DMS 273 (cell line): ENCODE measurements at regions not wholly inside any gene's neighbourhood (a gene's known extent, or its start where the extent isn't known, plus 50 kb on each side); places are given as distances from the start of the nearest gene placed in this dataset.

ENCODE experiments used
- DNase-seq: peaks from one replicate; lab custom pipeline; 2025; ENCODE audit not compliant: unreplicated experiment; lab: John Stamatoyannopoulos, UW

- DNase-seq, result no peak
Measured at GRCh38 chr6:98514796-98515195, 319.6 kb upstream of the POU3F2 start.

DNA sequence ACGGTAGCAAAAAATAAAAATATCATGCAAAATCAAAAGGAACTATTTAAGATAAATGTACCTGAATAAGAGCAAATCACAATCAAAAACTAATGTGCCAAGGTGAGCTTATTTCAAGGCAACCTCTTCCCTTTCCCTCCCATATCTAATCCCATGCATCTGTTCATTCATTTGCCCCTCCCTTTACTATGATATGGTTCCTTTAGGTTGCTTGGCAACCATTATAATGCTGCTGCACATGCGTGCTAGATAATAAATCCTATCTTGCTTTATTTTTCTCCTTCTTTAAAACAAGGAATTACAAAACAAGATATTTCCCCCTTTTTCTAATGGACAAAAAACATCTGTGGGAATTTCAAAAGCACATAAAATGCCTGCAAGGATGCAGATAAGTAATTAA is 318.2 kb upstream of the POU3F2 start:
- no peak for DNase-seq

DNA sequence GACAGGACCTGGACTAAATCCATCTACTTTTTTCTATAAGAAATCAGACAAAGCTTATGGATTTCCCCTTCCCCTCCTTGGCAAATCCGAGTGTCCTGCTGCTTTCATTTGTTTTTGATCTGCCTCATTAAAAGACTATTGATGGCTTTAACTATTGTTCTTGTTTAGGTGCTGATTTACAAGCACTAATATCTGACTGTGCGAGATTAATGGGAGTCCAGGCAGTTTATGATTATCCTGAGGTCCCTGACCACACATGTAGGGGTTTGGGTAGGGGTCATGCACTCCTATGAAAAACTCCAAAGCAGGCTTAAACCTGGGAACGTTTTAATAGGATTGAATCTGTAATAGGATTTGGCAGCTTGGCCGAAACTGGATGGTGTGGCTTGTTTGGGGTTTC is 317.5 kb upstream of the POU3F2 start:
- no peak for DNase-seq

DNA sequence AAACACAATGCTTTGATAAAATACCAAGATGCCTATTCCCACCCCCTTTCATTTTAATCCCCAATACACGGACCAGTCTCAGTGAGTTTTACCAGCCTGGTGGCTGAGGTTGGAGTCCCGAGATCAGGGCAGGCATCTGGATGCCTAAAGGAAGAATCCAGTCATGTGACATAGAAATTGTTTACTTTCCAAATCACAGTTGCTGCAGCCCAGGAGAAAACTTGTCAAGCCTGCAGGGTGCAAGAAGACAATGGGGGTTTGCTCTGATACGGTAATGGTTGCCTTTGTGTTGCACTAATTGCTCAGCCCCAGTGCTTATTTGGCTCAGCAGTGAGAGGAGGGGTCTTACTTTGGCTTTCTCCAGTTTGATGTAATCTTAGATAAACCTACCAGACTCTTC is 308.5 kb upstream of the POU3F2 start:
- DNase-seq, result no peak

- DNase-seq, result no peak
Measured at GRCh38 chr6:98526465-98526864, 307.9 kb upstream of the POU3F2 start.

DNA sequence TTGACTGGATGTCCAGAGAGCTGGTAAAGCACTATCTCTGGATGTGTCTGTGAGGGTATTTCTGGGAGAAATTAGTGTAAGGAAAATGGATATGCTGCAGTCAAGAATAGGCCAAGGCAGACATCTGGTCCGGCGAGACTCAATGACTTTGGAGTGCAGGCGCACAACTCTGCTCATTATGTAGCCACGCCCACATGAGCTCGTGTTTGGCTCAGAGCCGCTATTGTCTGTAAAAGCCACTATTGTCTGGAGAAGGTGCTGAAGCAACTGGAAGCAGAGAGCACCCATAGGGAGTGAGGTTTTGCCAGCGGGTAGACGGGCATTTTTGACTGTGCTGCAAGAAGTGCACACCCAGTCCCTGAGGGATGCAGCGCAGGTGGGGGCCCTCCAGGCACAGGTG is 305.0 kb upstream of the POU3F2 start:
- no peak for DNase-seq

DNA sequence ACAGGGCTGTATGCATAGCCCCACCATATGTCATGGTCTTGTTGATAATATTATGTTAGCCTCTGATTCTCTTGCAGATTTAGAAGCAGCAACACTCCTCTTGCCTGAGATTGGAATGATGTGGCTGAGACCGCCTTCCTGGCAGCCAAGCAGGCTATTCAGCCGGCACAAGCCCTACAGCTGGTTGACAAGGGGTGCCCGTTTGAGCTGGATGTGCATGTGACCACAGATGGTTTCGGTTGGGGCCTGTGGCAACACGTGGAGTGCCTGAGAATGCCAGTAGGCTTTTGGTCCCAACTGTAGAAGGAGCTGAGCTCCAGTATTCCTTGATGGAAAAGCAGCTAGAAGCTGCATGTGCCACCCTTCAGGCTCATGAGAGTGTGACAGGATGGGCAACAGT is 303.6 kb upstream of the POU3F2 start:
- DNase-seq, result no peak

- DNase-seq, result no peak
Measured at GRCh38 chr6:98532004-98532403, 302.4 kb upstream of the POU3F2 start.

DNA sequence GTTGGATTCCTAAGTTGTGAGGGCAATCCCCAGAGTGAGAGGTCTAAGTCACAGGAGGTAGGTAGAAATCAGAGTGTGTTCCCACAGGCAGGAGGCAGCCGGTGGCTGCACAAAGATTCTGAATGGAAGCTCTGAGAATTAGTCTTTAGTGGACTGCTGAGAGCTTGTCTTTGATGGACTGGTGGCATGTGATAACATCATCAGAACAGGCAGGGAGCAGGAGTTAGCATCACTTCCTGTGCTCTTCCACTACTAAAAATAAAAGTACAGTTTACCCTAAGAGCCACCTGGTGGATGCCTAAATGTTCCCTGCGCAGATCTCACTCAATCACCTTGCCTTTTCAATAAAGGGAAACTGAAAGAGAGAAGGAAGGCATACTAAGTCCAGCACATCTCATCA is 294.6 kb upstream of the POU3F2 start:
- no peak for DNase-seq

DNA sequence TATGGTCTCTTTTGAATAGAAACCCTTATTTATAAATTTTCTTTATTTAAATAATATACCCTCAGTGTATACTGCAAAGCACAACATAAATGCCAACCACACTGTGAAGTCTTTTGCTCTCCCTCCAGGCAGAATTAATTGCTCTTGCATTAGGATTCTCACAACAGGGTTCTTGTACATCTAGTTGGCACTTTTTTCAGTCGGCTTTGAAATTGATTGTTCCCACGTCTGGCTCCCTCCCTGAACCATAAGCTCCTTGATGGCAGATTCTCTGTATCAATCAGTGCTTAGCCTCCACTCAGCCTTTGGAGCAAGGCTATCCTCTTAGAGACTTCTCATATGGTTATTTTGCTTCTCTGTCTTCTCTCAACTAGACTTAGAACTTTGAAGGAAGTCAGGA is 288.0 kb upstream of the POU3F2 start:
- DNase-seq, result no peak

- DNase-seq, result no peak
Measured at GRCh38 chr6:98547151-98547550, 287.2 kb upstream of the POU3F2 start.

GRCh38 chr6:98547634-98548033 is 286.7 kb upstream of the POU3F2 start:
- no peak for DNase-seq

DNA sequence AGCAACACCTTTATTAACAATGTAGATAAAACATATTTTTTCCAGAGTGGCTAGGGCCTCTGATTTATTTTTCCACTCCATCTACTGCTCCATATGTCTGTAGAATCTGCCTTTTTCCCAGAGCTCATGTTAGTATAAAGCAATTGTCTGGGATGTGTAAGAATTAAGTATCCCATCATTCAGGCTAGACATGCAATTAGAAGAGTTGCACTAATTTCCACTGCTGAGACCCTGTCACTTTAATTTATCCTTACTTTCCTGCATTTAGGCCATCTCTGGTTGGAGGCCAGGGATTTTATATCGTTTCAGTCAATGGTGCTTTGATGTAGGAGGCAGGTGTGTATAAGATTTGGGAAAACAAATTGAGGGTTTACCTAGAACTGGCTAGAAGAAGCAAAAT is 286.1 kb upstream of the POU3F2 start:
- DNase-seq, result no peak

DNA sequence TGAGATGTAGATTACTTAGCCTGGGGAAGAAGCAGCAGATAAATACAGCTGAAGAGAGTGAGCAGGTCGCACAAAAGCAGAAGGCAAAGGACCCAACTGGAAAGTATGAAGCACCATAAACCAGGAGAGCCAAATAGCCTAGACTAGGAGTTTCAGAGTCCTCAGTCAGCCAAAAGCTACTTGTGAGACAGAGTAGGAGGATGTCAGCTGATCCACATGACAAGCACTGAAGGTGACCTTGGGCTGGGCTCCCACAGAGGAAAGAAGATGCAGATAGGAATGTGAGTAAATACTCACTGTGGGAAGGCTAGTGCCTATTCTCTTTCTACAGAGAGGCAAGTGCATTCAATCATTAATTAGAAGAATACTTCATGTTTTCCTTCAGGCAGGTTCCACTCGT is 274.0 kb upstream of the POU3F2 start:
- DNase-seq, result no peak

GRCh38 chr6:98560841-98561240 is 273.5 kb upstream of the POU3F2 start:
- no peak for DNase-seq

GRCh38 chr6:98566126-98566525 is 268.2 kb upstream of the POU3F2 start:
- no peak for DNase-seq

- no peak for DNase-seq
Measured at GRCh38 chr6:98572579-98572978, 261.8 kb upstream of the POU3F2 start.

GRCh38 chr6:98574984-98575383 is 259.4 kb upstream of the POU3F2 start:
- no peak for DNase-seq

- DNase-seq, result no peak
Measured at GRCh38 chr6:98576791-98577190, 257.6 kb upstream of the POU3F2 start.

GRCh38 chr6:98578016-98578415 is 256.4 kb upstream of the POU3F2 start:
- no peak for DNase-seq

DNA sequence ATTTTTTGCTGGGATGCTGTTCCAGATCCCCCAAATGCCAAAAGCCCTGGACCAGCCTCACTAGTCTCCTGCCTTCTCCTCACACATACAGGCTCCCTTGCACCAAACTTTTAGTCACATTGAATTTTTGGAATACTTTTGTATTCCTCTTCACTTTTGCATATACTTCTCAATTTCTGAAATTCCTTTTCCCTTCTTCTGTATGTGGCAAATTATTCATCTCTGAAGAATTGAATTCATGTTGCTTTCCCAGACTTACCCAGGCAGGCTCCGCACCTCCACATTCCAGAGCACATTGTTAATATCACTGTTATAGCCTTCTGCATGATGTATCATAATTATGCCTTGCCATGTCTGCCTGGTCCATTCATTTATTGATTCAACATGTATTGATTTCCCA is 255.3 kb upstream of the POU3F2 start:
- no peak for DNase-seq

- no peak for DNase-seq
Measured at GRCh38 chr6:98579941-98580340, 254.4 kb upstream of the POU3F2 start.

DNA sequence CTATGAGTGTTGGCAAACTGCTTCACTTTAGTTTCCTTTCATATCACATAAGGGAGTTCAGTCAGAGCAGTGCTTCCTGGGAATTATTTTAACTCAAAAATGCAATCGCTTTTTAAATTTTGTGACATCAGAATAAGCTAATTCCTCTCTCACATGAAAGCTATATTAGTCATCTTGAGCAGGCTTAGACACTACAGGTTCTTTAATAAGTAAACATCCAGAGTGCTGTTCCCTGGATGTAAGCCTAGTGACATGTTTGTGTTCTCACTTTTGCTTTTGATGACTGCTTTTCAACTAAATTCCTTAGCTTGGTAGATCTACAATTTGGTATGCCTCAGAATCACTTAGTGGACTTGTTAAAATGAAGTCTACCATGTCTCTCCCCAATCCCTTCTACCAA is 252.7 kb upstream of the POU3F2 start:
- DNase-seq, result no peak

- DNase-seq, result no peak
Measured at GRCh38 chr6:98583506-98583905, 250.9 kb upstream of the POU3F2 start.
